OCI-LY1 (cell line): ENCODE measurements at regions not wholly inside any gene's neighbourhood (a gene's known extent, or its start where the extent isn't known, plus 50 kb on each side); places are given as distances from the start of the nearest gene placed in this dataset.

Experiments
- CTCF ChIP-seq: fragments of 200-600 bp; sonication (generic), shearing (Covaris generic); IDR thresholded peaks from 2 replicates; pipeline ENCODE4 v1.5.1; 2017; ENCODE audit warnings: mild to moderate bottlenecking, antibody characterized with exemption, low read length, moderate library complexity, mixed read lengths
- EZH2 ChIP-seq: fragments of 200-600 bp; sonication (generic), shearing (Covaris generic); IDR thresholded peaks from 2 replicates; pipeline ENCODE4 v1.8.0; 2017; ENCODE audit warnings: borderline replicate concordance, mixed run types, mild to moderate bottlenecking, antibody characterized with exemption, low read length, moderate library complexity, mixed read lengths

GRCh38 chr2:18907937-18908336 lies 318.6 kb upstream of the NT5C1B start:
- TF ChIP-seq CTCF (no peak), EZH2 (no peak)
